AG08396 (cell line): ENCODE measurements at regions not wholly inside any gene's neighbourhood (a gene's known extent, or its start where the extent isn't known, plus 50 kb on each side); places are given as distances from the start of the nearest gene placed in this dataset.

Source experiments
- DNase-seq: peaks from one replicate; pipeline ENCODE4 v3.0.0; 2012; ENCODE audit warnings: low spot score, mixed read lengths

DNA sequence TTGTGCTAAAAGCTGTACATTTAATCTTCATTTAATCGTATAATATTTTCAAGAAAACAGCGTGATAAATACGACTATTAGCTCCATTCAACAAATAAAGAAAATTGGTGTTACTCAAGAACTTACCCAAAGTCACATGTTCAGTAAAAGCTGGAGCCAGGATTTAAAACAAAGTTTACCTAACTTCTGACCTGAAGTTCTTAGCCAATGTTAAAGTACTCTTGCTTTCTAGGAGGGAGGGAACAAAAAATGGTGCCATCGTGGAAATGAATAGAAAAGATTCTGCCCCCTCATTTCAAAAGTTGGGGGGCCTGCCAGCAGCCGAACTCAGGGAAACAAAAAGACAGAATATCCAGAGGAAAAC, 395.8 kb downstream of the CD109 start:
- no peak for DNase-seq

DNA sequence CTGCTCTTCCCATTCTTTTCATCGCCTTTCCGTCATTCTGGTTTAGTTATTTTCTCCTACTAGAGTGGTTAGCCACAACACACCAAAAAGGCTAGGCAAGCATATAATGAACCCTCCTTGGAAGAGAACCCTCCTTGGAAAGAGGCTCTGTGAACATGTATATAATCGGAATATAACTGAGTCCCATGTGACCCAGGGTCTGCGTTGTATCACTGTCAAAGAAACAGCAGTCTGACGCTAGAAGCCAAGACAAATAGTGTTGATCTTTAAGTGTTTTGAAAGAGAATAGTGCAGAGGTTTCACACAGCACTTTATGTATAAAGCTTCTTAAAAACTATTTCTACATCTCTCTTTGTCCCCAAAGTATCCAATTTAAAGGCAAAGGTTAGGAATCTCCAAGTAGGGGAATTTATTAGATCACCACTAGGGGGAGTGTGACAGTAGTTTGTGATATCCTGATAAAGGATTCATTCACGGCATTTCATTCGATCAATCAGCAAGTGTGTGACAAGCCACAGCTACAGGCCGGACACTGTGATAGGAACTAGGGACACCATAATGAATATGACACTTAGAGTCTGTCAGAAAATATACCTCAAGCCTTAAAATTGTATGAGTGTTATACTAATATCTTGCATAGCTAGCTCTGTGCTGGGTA, 395.3 kb downstream of the CD109 start:
- DNase-seq: no peak

DNA sequence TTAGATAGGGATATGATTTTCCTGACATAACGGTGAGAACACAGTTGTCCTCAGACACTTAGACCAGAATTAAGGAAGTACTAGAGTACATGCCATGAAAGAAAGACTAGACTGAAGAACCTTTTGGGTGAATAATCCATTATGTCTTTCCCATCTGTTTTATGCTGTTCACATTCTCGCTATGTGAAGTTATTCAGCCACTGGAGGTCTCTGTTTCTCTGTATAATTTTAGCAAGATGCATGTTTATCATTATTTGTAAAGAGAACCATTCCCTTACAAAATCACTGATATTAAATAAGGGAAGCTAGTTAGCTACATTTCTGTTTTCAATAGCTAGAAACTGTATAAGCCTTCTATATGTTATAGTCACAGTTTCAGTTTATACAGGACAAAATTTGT, 391.9 kb downstream of the CD109 start:
- peak; percentile 20 for DNase-seq

DNA sequence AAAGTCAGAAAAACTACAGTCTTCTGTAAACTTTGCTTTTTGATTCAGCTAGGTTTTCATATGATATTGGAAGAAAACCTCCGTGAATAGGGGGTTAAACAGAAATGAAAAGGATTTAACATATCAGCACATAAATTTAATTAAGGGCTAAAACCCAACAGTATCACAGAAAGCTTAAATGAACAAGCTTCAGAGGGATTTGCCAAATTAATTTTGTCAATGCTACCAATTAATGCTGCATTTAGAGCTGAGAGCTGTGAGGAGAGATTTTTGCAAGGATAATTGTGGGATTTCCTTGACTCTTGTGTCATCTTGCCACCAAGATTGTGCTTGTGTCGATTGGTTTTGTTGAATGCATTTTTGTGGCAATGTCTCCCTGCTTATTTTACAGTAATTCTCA, 379.9 kb downstream of the CD109 start:
- no peak for DNase-seq

DNA sequence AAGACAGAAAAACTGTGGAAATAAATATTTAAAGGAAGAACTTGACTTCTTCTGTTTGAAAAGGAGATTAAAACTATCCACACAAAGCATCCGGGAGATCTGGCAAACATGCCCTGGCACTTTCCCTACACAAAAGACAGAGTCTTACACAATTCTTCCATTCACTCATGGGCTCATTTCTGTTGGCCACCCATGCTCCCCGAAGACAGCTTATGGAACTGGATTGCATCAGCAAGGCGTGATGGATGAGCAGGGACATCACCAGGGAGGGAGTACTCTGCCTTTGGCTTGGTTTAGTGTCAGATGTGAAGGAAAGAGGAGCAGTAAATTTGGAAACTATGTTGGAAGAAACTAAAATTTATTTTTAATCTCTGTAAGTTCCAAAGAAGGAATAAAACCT, 379.3 kb downstream of the CD109 start:
- DNase-seq: no peak

DNA sequence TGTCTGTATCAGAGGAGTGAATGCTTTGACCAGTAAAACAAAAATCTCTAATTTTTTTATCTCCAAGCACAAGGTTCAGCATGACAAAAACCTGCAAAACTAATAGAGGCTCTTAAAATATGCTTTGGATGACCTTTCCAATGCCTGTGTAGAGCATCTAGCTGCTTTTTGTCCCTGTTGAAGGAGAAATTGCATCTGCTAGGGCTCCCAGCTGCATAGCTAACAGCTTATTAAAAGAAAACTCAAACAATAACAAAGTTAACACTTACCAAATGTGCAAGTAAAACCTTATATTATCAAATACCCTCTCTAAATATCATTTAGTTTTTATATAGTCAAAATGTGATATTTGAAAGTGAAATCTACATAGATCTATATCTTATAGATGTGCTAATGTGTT, 378.6 kb downstream of the CD109 start:
- no peak for DNase-seq

DNA sequence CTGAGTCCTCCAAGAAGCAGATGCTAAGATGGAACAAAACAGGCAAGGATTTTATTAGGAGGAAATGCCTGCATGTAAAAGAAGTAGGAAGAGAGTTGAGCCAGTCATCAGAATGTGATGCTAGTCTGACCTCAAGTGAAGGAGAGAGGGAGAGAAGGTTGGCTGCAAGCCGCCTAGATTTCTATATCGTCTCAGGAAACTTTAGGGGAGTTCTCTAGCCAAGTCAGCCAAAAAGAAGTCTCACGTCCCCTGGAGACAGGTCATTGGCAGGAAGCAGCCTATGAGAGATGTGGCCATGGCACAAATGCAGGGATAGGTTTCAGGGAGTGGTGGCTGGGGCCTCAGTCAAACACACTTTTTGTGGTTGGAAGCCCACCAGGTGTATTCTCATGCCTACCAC, 378.0 kb downstream of the CD109 start:
- DNase-seq: no peak

DNA sequence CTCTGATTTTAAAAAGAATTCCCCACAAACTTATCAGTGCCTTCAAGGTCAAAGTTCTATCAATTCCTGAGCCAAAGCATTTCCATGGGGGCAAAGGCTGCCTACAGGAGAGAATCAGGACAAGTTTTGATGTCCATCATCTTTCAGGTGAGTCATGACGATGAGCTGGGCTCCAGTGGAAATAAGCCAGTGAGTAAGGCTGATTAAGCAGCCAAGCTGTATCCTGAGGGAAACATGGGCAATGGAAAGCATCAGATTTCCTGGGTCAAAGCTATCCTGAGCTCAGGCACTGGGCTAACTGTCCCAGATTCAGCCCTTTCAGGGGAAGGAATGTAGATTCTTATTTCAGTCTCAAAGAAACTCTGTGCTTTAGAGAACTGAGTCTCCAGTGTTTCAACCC, 377.4 kb downstream of the CD109 start:
- DNase-seq: peak; percentile 51

DNA sequence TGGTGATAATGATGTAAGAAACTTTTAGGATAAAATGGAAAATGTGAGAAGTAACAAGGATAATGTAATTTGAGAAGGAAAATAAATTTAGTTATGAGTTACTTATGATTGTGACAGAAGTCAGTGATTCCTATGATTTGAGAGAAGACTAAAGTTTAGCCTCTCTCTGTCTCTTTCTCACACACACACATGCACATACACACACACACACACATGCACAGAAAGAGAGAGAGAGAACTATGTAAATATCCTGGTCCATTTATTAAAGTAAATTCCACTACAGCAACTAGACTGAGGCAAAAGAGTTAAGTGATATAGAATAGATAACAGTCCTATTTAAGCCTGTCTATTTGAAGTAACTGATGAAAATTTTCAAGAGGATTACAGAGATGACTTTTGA, 375.2 kb downstream of the CD109 start:
- DNase-seq: no peak

DNA sequence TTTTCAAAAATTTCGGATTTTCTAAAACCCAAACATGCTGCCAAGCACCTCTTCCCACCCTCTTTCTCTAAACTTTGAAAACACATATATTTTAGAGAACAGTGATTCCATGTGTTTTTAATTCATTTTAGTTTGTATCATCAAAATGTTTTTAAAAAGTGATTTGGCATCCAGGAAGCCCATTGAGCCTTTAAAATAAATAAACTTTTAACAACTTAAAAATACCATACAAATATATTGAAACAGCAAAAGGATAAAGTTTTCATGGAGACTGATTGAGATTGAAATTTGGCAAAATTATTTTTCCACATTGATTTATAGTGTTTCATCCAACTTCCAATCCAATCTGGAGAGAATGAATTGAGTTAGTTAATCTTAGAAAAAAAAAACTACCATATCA, 374.7 kb downstream of the CD109 start:
- no peak for DNase-seq

DNA sequence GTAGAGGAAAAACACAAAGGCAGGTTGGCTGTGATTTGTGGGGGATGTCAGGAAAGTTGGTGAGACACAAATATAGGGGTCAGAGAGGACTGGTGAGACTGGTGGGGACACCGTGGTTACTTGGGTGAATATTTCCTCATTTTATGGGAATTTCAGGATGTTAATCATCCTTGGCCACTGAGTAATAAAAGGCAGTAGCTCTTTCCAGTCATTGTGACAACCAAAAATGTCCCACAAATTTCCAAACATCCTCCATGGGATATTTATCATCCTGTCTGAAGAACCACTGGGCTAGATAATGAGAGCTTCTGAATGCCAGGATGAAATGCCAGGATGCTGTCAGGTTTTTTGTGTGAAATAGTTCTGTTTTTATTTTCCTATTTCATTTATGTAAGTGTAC, 374.1 kb downstream of the CD109 start:
- DNase-seq: no peak

DNA sequence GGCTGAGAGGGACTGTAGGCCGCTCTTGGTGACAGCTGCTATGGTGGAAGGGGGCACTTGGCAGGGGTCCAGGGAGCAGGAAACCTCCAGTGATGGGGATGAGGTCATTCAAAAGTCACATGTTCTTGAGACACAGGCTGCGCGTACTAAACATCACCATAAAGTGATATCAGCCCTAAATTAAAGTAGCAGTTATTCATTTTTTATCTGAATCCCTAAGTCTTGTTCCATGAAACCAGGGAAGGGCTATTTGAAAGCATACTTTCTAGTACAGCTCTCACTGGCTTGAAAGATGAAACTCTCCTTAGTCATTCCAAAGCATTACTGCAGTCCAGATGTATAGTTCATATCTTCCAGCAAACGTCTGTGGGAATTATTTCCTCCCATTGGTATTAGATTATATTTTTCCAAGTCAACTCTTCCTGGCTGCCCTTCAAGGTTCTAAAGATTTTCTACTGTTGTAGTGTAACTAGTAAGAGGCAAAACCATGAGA, 373.1 kb downstream of the CD109 start:
- no peak for DNase-seq

DNA sequence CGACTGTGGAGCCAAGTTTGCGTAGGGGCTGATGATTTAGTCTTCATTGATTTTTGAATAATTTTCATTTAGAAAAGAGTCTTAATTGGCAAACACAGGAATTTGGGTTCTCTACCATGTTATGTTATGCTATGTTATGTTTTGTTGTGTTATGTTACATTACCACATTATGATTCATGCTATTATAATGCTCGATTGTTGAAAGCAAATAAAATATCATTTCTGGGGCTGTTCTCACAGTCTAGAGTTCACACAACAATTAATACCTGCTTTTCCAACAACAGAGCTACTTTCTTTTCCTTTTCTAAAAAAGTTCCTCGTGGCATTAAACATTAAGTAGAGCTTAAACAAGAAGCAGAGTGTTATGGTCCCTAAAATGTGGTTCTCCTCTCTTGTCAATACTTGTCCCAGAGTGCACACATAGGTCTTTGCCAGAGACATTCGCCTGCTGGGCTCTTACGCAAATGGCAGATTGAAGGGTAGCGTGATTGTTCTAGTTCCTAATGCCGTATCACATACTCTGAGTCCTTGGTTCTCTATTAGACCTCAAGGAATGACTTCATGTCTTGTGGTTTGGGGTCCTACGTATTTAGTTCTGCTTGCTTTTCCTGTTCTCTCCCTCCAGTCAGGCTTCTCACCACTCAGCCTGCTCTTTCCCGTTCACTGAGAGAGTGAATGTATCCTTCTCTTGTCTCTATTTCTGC, 370.3 kb downstream of the CD109 start:
- DNase-seq: no peak

DNA sequence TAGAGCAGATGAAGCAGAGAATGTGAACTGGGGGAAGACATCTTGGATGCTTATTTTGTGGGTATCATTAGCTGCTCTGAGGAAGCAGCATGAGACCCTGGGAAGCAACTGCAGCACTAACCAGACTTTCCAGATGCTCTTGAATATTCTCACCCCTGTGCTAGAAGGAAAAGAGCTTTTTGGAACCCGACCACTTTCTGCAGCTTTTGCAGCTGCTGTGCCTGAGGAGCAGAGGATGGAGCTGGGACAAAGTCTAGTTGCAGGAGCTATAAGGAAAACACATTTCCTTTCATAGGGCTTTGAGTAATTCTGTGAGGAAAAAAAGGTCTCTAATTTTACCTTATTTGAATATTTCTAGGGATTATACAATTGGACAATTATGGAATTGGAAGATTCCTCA, 369.7 kb downstream of the CD109 start:
- no peak for DNase-seq

DNA sequence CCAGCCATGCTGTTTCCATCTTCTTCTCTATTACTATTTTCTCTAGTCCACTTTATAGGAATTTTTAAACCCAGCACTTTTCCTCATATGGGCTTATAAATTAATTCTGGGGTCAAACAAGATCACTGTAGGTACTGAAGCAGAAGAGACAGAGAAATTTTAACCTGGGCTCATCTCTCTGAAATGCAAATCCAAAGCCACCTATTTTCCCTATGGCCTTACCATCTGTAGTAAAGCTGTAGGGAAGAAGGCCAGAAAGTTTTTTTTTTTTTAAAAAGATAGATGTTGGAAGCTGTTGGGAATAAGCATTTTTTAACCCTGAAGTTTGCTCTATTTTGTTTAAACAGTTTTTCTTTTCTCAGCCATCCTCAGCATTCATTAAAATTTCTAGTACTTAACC, 367.4 kb downstream of the CD109 start:
- no peak for DNase-seq

DNA sequence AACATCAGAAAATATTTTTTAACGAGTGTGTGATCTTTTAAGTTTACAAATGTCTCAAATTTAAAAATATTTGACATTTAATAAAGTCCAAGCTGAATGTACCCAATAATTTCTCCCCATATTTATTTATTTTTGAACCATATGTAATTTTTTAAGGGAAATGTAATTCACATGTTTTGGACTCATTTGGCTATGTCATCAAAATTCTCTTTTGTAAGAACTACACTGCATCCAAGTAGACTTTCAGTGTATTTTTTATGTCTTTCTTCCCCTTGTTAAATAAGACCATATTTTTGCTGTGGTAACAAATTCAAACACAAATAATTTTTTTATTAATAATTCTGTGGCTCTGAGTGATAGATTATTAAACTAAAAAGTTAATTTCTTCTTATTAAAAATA, 365.2 kb downstream of the CD109 start:
- DNase-seq: no peak

DNA sequence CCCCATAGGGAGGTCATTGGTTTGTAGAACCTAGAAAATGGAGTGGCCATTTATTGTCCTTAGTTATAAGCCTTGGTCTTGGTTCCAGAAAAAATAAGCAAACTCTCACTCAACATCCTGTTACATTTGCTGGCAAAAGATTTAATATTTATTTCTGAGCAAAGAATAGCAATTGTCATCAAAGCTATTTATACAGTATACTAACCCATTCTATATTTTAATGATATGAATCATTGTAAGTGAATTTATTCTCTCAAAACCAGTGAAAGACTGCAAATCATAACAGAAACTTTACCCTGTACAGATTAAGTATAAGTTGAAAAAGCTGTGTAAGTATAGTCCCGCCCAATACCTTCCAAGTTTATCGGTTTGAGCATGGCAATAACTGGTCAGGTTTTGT, 364.4 kb downstream of the CD109 start:
- DNase-seq: no peak

DNA sequence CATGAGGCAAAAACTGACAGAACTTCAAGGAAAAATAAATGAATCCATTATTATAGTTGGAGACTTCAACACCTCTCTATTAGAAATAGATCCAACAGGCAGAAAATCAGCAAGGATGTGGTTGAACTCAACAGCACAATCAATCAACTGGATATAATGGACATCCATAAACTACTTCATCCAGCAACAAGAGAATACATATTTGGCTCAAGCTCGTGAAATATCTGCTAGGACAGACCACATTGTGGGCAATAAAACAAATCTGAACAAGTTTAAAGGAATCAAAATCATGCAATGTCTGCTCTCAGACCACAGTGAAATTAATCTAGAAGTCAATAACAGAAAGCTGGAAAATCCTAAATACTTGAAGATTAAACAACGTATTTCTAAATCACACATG, 362.6 kb downstream of the CD109 start:
- DNase-seq: no peak

DNA sequence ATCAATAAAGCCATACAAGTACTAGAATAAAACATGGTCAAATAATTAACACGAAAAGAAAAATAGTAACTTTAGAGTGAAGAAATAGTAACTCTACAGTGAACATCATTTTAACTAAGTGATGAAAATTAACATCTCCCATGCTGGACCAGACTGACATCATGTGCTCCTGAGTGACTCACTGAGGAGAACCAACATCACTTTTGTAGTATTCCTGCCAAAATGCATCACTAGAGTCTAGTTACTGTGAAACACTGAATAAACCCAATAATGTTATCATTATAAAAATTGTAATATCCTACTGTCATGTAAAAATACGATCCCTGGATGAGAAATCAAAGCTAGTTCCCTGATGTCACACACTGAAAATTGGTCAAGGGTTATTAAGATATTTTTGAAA, 361.3 kb downstream of the CD109 start:
- DNase-seq: no peak

DNA sequence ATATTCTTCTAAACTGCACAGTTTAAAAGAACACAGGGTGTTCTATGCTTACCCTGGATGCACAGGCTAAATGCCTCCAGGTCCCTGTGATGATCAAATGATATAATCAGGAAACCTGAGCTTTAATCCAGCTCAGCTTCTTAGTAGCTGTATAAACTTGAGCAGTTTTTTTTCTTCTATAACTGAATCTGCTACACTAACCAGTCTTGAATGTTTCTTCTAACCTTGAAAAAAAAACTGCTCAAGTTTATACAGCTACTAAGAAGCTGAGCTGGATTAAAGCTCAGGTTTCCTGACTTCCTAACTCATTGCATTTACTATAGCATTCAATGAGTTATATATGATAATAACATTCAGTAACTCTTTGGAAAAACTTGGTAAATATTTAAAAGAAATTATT, 358.2 kb downstream of the CD109 start:
- DNase-seq: no peak

DNA sequence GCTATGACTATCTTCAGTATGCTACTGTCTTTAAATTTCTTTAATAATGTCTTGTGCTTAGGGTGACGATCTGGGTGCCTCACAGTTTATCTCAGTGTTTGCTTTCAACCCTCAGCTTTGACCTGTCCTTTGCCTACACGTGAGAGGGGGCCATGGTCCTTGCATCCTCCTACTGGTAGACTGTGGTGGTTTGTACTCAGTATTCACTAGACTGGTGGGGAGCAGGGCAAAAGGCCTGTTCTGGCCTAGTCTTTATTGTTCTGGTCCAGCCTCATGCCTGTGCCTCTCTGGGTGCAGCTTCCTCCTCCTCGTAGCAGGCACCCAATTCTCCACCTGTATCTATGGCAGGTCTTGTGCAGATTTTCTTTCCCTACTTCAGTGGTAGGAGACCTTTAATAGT, 354.9 kb downstream of the CD109 start:
- no peak for DNase-seq

DNA sequence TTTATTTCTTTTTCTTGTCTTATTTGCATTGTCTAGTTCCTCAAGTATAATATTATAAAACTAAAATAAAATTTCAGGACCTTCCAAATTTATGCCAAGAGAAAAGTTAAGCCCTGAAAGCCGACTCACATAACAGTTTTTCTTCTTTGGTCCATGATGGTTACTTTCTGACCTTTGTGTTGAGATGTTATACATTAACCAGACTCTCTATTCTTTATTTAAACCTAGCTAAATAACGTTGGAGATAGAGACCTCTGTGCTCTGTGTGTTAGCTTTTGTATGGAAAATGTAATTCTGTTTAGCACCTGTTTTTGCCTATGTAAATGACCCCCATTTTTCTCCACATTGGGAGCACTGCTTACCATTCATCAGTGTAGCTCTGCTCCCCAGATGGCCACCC, 352.4 kb downstream of the CD109 start:
- DNase-seq: no peak

DNA sequence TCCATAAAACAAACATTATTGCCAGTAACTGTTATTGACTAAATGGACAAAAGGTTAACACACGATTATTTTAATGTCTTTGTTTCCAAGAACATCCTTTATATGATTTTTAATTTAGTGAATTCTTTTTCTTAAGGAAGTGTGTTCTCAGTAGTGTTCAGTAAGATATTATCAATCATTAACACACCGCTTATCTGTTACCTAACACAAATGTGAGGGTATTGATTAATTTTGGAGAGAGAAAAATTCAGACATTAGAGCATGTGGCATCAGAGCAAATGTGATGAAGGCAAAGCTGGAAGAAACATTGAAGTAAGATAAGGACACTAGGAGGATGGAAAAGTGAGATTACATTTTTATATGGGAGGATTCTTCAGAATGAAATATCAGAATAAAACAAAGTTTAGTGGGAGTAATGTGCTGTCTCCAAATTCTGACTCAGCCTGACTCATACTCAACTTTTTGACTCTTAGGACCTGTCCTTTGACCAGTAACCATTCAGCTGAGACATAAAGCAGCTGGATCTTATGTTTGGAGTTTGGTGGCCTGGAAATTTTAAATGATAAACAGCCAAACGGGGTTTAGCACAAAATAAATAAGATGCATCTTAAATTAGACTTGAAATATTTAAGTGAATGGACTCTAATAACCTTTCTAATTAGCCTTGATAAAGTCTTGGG, 348.6 kb downstream of the CD109 start:
- DNase-seq: peak; percentile 29

DNA sequence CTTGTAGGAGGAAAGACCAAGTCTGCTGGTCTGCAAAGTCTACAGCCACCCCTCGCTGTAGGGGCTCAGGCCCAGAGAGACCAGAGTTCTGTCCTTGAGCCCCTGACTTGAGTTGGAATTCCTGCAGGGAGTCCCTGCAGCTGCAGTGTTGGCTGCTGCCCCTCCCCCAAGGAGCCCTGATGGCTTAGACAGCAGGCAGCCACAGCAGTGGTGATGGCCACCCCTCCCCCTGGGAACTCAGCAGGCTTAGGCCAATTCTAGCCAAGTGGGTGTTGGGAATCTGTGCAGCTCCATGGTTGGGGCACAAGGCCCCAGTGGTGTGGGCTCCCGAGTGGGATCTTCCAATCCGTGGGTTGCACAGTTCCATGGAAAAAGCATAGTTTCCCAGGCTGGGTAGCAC, 345.4 kb downstream of the CD109 start:
- no peak for DNase-seq
